Breast epithelium (tissue), 4 donors: ENCODE measurements at regions not wholly inside any gene's neighbourhood (a gene's known extent, or its start where the extent isn't known, plus 50 kb on each side); places are given as distances from the start of the nearest gene placed in this dataset.

Experiments
- DNase-seq, 2 donors: peaks; one replicate each; pipeline ENCODE4 v3.0.0-alpha.2; 2019; ENCODE audit warnings: low spot score in 2 of 2
- H3K27ac ChIP-seq, 2 donors: fragments of 200-600 bp; sonication (generic) in 1 of 2; one replicate each; pipeline ENCODE4 v1.5.1; 2016 to 2019; ENCODE audit warnings: mild to moderate bottlenecking in 1 of 2
- H3K27me3 ChIP-seq, 2 donors: fragments of 200-600 bp; sonication (generic) in 1 of 2; one replicate each; pipeline versions ENCODE4 v1.5.1 to v1.6.0; 2017 to 2019; ENCODE audit warnings: control low read depth in 1 of 2, mild to moderate bottlenecking in 1 of 2
- H3K36me3 ChIP-seq: fragments of 200-600 bp; one replicate; pipeline ENCODE4 v1.5.1; 2019
- H3K4me1 ChIP-seq, 2 donors: fragments of 200-600 bp; sonication (generic); one replicate each; pipeline ENCODE4 v1.5.1; 2016 to 2019; ENCODE audit warnings: control low read depth in 1 of 2
- H3K4me3 ChIP-seq, 3 donors: fragments of 200-600 bp; sonication (generic); 1 replicate in 2 of 3; 2 replicates in 1 of 3; pipeline ENCODE4 v1.5.1; 2016 to 2019; ENCODE audit warnings: mild to moderate bottlenecking in 3 of 3, moderate library complexity in 2 of 3
- H3K9me3 ChIP-seq, 2 donors: fragments of 200-600 bp; sonication (generic) in 1 of 2; one replicate each; pipeline ENCODE4 v1.5.1; 2016 to 2019; ENCODE audit warnings: control low read depth in 1 of 2
- POLR2A ChIP-seq: fragments of 450-650 bp; IDR thresholded peaks from one replicate; pipeline ENCODE4 v1.6.1; 2016; ENCODE audit warnings: antibody characterized with exemption, mild to moderate bottlenecking, moderate library complexity
- POLR2AphosphoS5 ChIP-seq, 3 donors: sonication (generic); formaldehyde crosslinking; IDR thresholded peaks; one replicate each; pipeline ENCODE4 v1.6.1; 2017; ENCODE audit warnings: antibody characterized with exemption in 3 of 3
- intact Hi-C: fragments of 100-400 bp; cut with DNase I; formaldehyde crosslinking; loops from one replicate; pipeline ENCODE4 v1.15.1; 2023; ENCODE audit warnings: low total_unique reads
- TF ChIP-seq, protein P1 (sequence below), 3 donors: fragments of 450-650 bp; IDR thresholded peaks; one replicate each; pipeline ENCODE4 v1.5.1; 2016 to 2017; ENCODE audit warnings: antibody characterized with exemption in 3 of 3, mild to moderate bottlenecking in 3 of 3, moderate library complexity in 3 of 3

DNA sequence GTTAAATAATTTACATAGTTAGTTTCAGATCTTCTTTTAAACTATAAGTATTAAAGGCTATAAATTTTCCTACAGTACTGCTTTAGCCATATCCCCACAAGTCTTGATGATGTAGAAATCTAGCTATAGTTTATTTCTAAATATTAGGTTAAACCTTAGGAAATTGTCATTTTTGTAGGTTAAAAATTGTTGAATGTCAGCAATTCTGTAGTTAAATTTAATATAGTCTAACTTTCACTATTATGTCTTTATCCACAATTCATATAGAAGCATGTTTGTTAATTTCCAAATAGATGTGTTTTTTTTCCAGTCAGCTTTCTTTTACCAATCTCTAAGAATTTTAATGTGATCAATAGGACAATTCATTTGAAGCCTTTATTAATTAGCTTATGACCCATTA is 199.7 kb downstream of the ETAA1 start:
- no peaks in the 10 kb centered on the region for H3K27me3 ChIP-seq
- H3K4me3 ChIP-seq, result no peak overlapping the region
- no peak for DNase-seq
- no peaks in the 10 kb centered on the region for H3K4me1 ChIP-seq
- H3K9me3 ChIP-seq, result peaks cover 4 to 19% of the 10 kb centered on the region in 2 donors
- H3K27ac ChIP-seq, result no peak overlapping the region
- H3K36me3 ChIP-seq, result no peaks in the 10 kb centered on the region
- intact Hi-C loops, result no loop called here
- TF ChIP-seq POLR2AphosphoS5 (IDR thresholded peaks at IDR 0.05), result no peak
- no peak for TF ChIP-seq POLR2A
- TF ChIP-seq, protein P1, sequence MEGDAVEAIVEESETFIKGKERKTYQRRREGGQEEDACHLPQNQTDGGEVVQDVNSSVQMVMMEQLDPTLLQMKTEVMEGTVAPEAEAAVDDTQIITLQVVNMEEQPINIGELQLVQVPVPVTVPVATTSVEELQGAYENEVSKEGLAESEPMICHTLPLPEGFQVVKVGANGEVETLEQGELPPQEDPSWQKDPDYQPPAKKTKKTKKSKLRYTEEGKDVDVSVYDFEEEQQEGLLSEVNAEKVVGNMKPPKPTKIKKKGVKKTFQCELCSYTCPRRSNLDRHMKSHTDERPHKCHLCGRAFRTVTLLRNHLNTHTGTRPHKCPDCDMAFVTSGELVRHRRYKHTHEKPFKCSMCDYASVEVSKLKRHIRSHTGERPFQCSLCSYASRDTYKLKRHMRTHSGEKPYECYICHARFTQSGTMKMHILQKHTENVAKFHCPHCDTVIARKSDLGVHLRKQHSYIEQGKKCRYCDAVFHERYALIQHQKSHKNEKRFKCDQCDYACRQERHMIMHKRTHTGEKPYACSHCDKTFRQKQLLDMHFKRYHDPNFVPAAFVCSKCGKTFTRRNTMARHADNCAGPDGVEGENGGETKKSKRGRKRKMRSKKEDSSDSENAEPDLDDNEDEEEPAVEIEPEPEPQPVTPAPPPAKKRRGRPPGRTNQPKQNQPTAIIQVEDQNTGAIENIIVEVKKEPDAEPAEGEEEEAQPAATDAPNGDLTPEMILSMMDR (IDR thresholded peaks at IDR 0.05), result no peak

DNA sequence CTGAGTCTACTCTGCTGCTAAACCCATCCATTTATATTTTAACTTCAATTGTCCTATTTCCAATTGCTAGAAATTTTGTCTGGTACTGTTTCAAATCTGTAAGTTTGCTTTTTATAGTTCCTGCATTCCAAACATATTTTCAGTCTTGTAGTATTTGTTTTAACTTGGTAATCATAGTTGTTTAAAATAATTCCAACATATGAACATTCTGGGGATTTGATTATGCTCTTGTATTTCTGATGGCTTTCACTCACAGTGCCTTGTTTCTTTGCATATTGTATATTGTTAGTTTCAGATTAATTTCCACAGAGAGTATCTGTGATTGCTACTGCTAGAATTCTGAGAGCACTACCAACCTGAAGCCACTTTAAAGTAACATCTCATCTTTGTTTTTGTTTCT is 202.4 kb downstream of the ETAA1 start:
- intact Hi-C loops, result no loop called here
- Histone ChIP-seq H3K9me3 (peaks cover 2 to 10% of the 10 kb centered on the region in 2 donors), H3K4me1 (no peaks in the 10 kb centered on the region), H3K27me3 (no peaks in the 10 kb centered on the region), H3K4me3 (no peak overlapping the region), H3K27ac (no peak overlapping the region), H3K36me3 (no peaks in the 10 kb centered on the region)
- no peak for DNase-seq
- TF ChIP-seq POLR2A (no peak), POLR2AphosphoS5 (IDR thresholded peaks at IDR 0.05) (no peak)
- TF ChIP-seq, protein P1 (IDR thresholded peaks at IDR 0.05), result no peak

DNA sequence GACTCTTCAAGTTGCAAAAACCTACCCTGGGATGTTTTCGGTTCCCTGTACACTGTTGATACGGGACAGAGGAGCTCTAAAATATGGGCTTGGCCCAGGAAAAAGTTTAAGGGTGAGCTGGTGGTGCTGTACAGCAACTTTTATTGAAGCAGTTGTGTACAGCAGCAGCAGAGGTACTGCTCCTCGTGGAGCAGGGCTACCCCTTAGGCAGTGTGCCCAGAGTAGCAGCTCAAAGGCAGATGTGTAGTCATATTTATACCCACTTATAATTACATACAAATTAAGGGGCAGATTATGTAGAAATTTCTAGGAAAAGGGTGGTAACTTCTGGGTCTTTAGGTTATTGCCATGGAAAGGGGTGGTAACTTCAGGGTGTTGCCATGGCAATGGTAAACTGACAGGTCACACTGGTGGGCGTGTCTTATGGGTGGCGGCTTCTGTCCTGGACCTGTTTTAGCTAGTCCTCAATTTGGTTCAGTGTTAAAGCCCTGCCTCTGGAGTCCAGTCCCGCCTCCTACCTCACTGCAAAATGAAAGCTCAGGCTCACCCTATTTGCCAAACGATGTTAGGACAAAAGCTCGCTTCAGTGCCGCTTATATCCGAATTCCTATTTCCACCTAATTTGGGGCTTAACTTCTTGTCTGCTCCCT is 203.2 kb downstream of the ETAA1 start:
- no peak for DNase-seq

DNA sequence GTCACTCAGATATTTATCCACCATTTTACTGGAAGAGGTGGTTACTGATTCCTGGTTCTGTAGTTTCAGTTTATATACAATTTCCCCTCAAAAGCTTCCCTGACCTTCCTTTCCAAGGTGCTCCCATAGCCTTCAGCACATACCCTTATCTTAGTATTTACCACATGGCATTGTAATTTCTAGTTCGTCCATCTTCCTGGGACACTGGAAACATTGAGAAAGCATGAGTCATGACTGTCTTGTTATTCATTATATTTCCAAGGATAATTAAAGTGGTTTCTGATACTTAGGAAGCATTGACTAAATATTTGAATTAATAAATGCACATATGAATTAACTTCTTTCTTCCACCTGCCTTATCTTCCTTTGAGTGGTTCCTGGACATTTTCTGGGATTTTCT is 203.8 kb downstream of the ETAA1 start:
- Histone ChIP-seq H3K4me3 (no peak overlapping the region), H3K27me3 (no peaks in the 10 kb centered on the region), H3K36me3 (no peaks in the 10 kb centered on the region), H3K27ac (no peak overlapping the region), H3K4me1 (no peaks in the 10 kb centered on the region), H3K9me3 (peaks cover 0 to 1% of the 10 kb centered on the region in 2 donors)
- intact Hi-C loops, result no loop called here
- TF ChIP-seq POLR2AphosphoS5 (IDR thresholded peaks at IDR 0.05) (no peak), POLR2A (no peak)
- TF ChIP-seq, protein P1 (IDR thresholded peaks at IDR 0.05), result no peak
- DNase-seq, result no peak

More for the DNA sequence above, 203.2 kb downstream of the ETAA1 start:
- TF ChIP-seq POLR2A (no peak), POLR2AphosphoS5 (IDR thresholded peaks at IDR 0.05) (no peak)
- TF ChIP-seq, protein P1 (IDR thresholded peaks at IDR 0.05), result no peak
- intact Hi-C loops, result no loop called here
- Histone ChIP-seq H3K27me3 (no peaks in the 10 kb centered on the region), H3K36me3 (no peaks in the 10 kb centered on the region), H3K4me3 (no peak overlapping the region), H3K27ac (no peak overlapping the region), H3K4me1 (no peaks in the 10 kb centered on the region), H3K9me3 (peaks cover 0 to 6% of the 10 kb centered on the region in 2 donors)

DNA sequence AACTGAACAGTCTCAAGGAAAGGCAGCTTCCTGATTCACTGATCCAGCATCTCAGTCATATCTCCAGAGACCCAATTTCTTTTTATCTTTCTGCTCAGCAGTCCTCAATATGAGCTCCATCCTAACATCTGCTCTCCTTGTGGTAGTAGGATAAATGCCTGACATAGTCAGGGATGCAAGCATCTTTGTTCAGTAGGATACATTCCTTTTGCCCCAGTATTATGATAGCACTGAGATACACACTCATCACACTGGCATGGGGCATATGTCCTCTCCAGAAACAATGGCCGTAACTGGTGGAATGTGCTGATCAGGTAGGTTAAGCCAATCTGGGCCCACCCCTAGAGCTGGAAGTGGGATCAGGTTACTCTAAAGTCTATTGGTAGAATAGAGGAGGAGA is 207.2 kb downstream of the ETAA1 start:
- Histone ChIP-seq H3K4me1 (no peaks in the 10 kb centered on the region), H3K27ac (no peak overlapping the region), H3K36me3 (no peaks in the 10 kb centered on the region), H3K9me3 (no peaks in the 10 kb centered on the region), H3K4me3 (no peak overlapping the region), H3K27me3 (no peaks in the 10 kb centered on the region)
- no peak for DNase-seq
- intact Hi-C loops, result no loop called here
- TF ChIP-seq POLR2AphosphoS5 (IDR thresholded peaks at IDR 0.05), result no peak
- TF ChIP-seq, protein P1 (IDR thresholded peaks at IDR 0.05), result no peak
- TF ChIP-seq POLR2A, result no peak
